Nucleus accumbens (tissue), 56 donors: ENCODE measurements at regions not wholly inside any gene's neighbourhood (a gene's known extent, or its start where the extent isn't known, plus 50 kb on each side); places are given as distances from the start of the nearest gene placed in this dataset.

Experiments
- DNase-seq, 56 donors: peaks; one replicate each; lab custom pipeline; 2025; lab: John Stamatoyannopoulos, UW

DNA sequence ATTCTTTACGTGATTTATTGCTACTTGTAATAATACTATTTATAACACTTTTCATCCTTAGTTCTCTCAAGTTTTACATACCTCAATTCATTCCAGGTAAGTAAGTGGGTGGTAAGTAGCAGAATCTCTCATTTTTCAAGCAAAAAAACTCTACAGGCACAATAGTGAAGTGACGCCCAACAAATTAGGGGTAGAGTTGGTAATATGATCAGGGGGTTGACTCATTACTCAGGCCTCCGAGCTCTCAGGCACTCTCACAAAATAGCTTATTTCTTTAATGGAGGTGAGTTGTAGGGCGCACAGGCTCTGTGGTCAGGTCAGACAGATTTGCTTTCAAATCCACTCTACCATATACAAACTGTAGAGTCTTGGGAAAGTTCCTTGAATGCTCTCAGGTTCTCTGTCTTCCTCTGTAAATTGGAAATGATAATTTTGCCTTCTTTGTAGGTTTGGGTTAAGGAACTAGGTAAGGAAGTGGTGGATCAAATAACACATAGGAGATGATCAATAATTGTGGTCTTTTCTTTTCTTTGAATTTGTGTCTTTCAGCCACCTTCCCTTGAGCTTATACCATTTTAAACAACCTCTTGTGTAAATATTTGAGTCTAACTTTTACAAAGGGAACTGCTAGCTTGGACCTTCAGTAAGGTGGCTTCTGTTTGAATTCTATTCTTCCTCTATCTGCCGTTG is 134.9 kb upstream of the LEF1 start:
- DNase-seq, result no peak

DNA sequence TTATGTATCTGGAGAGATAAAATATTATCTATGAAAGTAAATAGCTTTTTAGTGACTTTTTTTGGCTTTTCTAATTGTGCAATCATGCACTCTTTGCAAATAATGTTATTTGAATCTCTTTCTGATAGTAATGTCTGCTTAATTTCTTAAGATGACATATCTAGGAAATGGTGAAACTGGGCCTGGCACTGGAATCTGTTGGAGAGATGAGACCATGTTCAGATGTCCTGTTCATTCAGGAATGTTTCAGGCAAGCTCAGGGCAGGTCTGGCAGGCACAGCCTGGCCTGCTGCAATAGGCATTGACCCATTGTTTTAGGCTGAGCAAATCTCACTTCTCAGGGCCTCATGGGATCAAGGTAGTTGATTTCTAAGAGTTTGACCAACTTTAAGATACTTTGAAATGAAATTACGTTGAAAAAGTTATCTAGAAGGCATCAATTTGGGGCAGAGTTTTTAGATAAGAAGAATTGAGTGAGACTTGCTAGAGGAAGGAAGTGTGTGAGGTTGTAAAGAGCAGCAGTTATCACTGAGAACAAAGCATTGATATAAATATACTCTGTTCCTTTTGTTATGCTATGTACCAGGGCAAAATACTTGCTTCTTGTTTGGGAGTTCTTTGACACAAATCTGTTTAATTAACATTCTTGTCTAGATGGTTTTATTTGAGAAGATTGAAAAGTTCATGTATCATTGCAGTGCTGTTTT is 133.0 kb upstream of the LEF1 start:
- no peak for DNase-seq

DNA sequence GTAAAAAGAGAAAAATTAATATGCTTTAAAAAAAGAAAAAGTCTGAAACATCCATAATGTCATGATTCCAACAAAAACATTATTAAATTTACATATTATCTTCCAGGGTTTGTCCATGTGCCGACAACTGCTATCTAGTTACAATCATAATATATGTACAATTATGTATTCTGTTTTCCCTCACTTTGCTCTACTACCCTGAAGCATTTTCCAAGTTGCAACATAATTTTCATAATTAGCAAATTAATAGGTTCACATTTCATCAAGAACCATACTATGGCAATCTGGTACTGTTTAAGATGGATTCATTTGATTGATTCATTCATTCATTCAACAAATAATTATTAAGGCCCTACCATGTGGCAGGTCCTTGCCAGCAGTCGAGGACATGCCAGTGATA is 128.9 kb upstream of the LEF1 start:
- no peak for DNase-seq

GRCh38 chr4:108292229-108292628 is 123.5 kb upstream of the LEF1 start:
- no peak for DNase-seq

DNA sequence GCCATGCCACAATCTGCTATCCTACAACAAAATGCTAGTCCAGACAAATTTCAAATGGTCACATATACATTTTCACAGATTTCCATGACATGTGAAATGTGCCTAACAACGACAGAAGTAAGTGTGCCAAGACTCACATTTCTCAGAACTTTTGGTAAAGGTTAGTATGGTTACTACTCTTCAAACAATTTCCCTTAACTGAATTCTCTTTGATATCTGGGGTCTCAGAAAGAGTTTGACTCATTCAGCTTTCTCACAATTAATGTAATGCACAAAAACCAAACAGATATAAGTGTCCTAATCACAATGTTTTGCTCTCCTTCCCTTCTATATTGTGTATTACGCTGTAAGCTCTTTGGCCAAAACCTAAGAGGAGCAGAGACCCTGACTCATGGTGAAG is 122.4 kb upstream of the LEF1 start:
- no peak for DNase-seq

DNA sequence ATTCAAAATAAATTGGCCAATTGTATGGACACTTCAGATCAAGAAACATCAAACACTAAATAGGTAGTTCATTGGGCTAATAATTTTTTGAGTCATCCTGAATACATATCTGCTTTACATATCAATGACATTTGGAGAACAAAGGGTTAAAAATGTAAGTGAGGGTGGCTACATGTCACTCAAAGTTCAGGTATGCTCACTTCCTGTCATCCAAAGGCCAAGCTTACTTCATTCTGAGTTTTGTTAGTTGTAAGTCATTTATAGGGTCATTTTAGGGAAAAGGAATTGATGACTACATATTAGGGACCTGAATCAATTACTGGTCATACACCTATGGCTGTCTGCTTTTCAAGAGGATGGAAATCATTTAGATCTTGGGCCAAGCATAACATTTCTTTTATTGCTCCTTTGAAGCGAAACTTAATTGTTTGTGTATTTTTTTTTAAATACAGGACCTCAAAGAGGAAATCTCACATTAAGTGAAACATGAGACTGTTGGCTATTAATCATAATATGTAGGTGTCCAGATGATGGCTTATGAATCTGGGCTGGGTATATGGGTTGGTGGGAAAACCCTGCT is 119.2 kb upstream of the LEF1 start:
- DNase-seq, result no peak

- DNase-seq, result no peak
Measured at GRCh38 chr4:108280072-108280471, 111.3 kb upstream of the LEF1 start.

DNA sequence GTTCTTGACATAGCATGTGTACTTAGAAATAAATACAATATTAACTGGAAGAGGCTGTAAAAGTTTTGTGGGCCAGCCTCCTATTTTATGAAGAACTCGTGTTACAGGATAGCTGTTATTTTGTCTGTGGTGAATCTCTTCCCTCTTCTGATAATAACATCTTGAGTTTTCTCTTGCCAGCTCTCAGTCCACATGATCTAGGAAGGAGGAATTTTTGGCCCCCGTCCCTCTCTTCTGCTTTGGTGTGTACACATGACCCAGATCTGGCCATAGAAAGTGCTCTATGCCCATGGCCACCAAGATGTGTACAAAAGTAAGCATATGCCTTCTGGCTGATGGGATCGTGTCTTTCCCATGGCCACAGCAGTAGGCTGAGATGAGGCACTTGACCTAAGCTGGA is 108.0 kb upstream of the LEF1 start:
- DNase-seq, result no peak

GRCh38 chr4:108272986-108273385 is 104.3 kb upstream of the LEF1 start:
- DNase-seq, result no peak

GRCh38 chr4:108272561-108272960 is 103.8 kb upstream of the LEF1 start:
- DNase-seq, result no peak

DNA sequence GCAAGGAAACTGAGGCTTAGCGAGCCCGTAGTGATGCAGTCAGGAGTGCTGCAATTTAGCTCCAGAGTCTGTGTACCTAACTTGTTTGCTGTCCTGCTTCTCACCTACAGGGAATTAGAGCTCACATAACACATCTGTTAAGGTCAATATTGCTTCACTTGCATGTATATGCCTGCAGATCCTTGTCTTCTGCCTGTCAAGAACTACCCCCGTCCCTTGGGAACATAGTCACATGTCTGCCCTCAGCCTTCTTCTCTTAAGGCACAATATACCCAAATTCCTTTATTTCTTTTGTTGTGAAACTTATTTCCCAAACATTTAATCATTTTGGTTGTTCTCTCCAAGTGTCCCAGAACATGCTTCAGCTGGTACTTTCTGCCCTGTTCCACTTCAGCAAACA is 103.3 kb upstream of the LEF1 start:
- DNase-seq, result no peak

GRCh38 chr4:108270466-108271450 is 102.0 kb upstream of the LEF1 start:
- no peak for DNase-seq

GRCh38 chr4:108264693-108265092 is 96.0 kb upstream of the LEF1 start:
- no peak for DNase-seq

DNA sequence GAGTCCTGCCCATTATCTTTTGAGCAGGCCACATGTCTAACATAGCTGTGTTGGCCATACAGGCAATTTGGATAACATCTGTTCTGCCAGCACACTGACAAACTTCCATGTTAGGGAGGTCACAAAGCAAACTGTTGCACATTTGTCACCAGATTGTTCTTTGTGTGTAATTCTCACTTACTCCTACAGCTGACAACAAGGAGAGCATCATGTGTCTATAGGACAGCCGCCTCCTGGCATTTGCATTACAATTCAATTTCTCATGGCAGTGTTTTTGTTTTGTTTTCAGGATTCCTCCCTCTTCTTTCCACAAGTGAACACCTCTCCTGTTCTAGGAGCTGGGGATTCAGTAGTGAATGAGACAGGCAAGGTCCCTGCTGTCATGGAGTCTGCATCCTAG is 94.3 kb upstream of the LEF1 start:
- DNase-seq, result no peak

GRCh38 chr4:108261026-108261425 is 92.3 kb upstream of the LEF1 start:
- DNase-seq, result no peak

GRCh38 chr4:108256538-108256937 is 87.8 kb upstream of the LEF1 start:
- no peak for DNase-seq

DNA sequence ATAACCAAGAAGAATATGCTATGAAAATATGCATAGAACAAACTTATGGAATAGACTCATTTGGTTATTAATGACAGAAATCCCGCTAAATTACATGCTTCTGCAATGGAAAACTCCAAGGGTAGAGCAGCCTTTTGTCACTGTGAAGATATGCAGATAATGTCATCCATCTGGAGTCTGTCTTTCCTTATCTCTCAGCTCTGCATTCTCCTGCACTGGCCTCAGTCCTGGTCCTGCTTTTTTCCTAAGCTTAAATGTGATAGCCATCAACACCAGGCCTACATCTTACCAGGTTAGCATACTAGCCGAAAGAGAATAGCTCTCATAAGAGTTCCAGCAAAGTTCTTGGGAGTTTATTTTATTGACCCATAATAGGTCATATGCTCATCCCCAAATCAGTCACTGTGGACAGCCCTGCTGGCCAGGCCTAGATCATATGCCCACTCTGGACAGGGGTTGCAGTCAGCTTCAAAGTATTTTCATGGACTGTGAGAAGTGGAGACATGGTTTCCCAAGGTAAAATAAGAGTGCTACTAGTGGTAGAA is 86.5 kb upstream of the LEF1 start:
- DNase-seq, result no peak

- no peak for DNase-seq
Measured at GRCh38 chr4:108249397-108249796, 80.7 kb upstream of the LEF1 start.

DNA sequence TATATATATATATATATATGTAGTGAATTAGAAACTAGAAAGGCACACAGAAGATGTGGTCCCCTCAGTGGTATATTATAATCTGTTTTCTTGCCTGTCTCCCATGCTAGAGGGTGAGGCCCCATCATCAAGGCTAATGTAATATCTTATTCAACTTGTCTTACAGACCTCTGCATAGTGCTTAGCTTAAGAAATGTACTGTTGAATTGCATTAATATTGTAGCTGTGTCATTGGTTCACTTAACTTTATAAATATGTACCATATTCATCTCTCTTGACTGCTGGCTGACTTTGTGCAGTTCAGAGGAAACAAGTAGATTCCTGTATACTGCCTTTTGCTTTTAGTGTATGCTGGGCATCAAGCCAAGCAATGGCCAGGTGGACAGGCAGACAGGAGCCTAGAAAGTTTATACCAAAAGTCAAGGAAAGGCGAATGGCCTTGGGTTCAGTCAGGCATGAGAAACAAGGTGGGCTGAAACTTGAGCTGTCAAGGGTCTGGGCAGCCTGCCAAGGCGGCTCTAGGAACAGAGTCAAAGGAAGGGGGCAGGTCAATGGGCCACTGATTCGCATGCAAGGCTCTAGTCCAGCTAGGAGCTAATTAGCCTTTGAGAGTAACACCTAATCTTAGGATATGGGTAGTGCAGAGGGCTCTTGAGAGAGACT is 78.8 kb upstream of the LEF1 start:
- DNase-seq, result no peak

DNA sequence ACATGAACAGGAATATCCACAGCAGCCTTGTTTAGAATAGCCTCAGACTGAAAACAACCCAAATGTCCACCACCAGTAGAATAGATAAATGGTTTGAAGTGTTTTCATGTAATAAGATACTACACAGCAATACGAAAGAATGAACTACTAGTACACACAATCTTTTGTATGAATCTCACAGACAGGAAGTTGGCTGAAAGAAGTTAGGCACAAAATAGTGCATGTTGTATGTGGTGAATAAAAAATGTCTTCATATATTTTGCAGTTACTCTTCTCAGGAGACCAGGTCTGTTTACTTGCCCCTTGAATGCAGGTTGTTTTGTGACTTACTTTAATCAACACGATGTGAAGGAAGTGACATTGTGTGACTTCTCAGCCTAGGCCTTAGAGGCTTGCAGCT is 75.9 kb upstream of the LEF1 start:
- DNase-seq, result no peak
